ENCODE measurements at regions not wholly inside any gene's neighbourhood (a gene's known extent, or its start where the extent isn't known, plus 50 kb on each side); places are given as distances from the start of the nearest gene placed in this dataset.

DNA sequence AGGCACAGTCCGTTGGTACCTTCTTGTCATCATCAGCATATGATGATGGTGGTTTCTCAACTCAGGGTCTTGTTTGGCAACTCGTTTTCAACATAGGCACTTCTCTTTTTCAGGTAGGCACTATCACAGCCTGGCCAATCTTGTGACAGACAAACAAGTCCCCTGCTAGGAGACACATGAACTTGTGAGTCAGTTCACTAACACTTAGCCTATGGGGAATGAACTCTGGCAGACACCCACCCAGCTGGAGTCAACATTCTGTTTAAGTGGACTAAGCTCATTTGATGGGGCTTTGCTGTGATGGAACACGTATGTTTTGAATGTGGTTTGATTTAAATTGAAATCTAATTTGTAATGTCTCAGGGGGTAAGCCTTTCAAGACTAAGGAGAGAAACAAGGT is 100.7 kb upstream of the MAMLD1 start:
- H3K9ac ChIP-seq (ENCODE audit: extremely low read depth, insufficient read length, low read length), result no peak overlapping the region
- no peaks in the 10 kb centered on the region for H3K23me2 ChIP-seq (ENCODE audit: insufficient read length, low read depth, low read length, poor library complexity, severe bottlenecking)
- Mint-ChIP-seq H3K9me3 (peaks cover 73 to 77% of the 10 kb centered on the region in 2 experiments), H3K4me1 (peaks cover 0 to under 1% of the 10 kb centered on the region in 2 experiments; a peak in 1 of 4 replicates), H3K27ac (no peak overlapping the region), H3K4me3 (no peak overlapping the region), H3K27me3 (ENCODE audit: low read depth) (peaks cover 6% of the 10 kb centered on the region; the same call in 1 of the 2 replicates), H3K36me3 (ENCODE audit: insufficient read depth in 1 of 3, low read depth in 3 of 3) (peaks cover 0 to 6% (median 3%) of the 10 kb centered on the region in 3 experiments; a peak in 3 of 7 replicates)
- H2BK15ac ChIP-seq (ENCODE audit: low read depth, low read length), result no peak overlapping the region
- H3K79me1 ChIP-seq (ENCODE audit: insufficient read depth, low read depth, low read length, poor library complexity, severe bottlenecking), result no peaks in the 10 kb centered on the region
- H4K91ac ChIP-seq (ENCODE audit: insufficient read length, low read depth, low read length), result no peak overlapping the region
- no peaks in the 10 kb centered on the region for H3K79me2 ChIP-seq (ENCODE audit: insufficient read depth, low read length)
- no peaks in the 10 kb centered on the region for H4K20me1 ChIP-seq (ENCODE audit: control insufficient read depth, insufficient read depth, insufficient read length)
- no peak overlapping the region for H3K14ac ChIP-seq (ENCODE audit: insufficient read depth, low read length)
- no peak overlapping the region for H4K5ac ChIP-seq (ENCODE audit: insufficient read length, low read depth, low read length)
- no peak overlapping the region for H3K4me2 ChIP-seq (ENCODE audit: insufficient read depth, insufficient read length, low read length)
- H4K8ac ChIP-seq (replicated peaks; ENCODE audit: insufficient read length, low read depth, low read length), result no peak overlapping the region
- no peak overlapping the region for H2BK12ac ChIP-seq (ENCODE audit: insufficient read length, low read depth, low read length)
- DNase-seq, result no peak
- no peak overlapping the region for H2AFZ ChIP-seq (ENCODE audit: low read length)
- no peak overlapping the region for H3K18ac ChIP-seq (ENCODE audit: insufficient read length, low read depth, low read length)
- no peak overlapping the region for H2BK120ac ChIP-seq (ENCODE audit: low read depth, low read length, poor library complexity, severe bottlenecking)
- no peak overlapping the region for H3T11ph ChIP-seq (ENCODE audit: low read length)
- TF ChIP-seq, protein P1, sequence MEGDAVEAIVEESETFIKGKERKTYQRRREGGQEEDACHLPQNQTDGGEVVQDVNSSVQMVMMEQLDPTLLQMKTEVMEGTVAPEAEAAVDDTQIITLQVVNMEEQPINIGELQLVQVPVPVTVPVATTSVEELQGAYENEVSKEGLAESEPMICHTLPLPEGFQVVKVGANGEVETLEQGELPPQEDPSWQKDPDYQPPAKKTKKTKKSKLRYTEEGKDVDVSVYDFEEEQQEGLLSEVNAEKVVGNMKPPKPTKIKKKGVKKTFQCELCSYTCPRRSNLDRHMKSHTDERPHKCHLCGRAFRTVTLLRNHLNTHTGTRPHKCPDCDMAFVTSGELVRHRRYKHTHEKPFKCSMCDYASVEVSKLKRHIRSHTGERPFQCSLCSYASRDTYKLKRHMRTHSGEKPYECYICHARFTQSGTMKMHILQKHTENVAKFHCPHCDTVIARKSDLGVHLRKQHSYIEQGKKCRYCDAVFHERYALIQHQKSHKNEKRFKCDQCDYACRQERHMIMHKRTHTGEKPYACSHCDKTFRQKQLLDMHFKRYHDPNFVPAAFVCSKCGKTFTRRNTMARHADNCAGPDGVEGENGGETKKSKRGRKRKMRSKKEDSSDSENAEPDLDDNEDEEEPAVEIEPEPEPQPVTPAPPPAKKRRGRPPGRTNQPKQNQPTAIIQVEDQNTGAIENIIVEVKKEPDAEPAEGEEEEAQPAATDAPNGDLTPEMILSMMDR (conservative IDR thresholded peaks at IDR 0.05), result no peak
- H3K23ac ChIP-seq (ENCODE audit: insufficient read length, low read depth, low read length), result no peak overlapping the region
- no peak overlapping the region for H3K4ac ChIP-seq (ENCODE audit: low read depth, low read length)
- H3K56ac ChIP-seq (ENCODE audit: insufficient read length, low read depth, low read length), result no peak overlapping the region
- no peak overlapping the region for H2AK5ac ChIP-seq (ENCODE audit: insufficient read length, low read length)
- H3K27ac ChIP-seq (ENCODE audit: insufficient read length, low read depth, low read length), result no peak overlapping the region
- no peak overlapping the region for H2BK20ac ChIP-seq (ENCODE audit: low read depth, low read length, poor library complexity, severe bottlenecking)
- H3K9me3 ChIP-seq (ENCODE audit: control insufficient read depth, low read depth, low read length), result no peaks in the 10 kb centered on the region
- no peaks in the 10 kb centered on the region for H3K27me3 ChIP-seq (ENCODE audit: insufficient read depth, low read length)
- WGBS (ENCODE audit: extremely low coverage, insufficient read length, low lambda C conversion rate), result no CpG with 5 or more reads among the region's 3 CpGs
- H3K4me1 ChIP-seq (ENCODE audit: insufficient read depth, low read length), result no peaks in the 10 kb centered on the region
- H2BK5ac ChIP-seq (ENCODE audit: insufficient read length, low read length), result no peak overlapping the region
